ENCODE measurements at regions not wholly inside any gene's neighbourhood (a gene's known extent, or its start where the extent isn't known, plus 50 kb on each side); places are given as distances from the start of the nearest gene placed in this dataset.

- no peak for DNase-seq
Measured at GRCh38 chr22:34160141-34160783, 240.0 kb upstream of the LARGE1 start.

GRCh38 chr22:34161431-34162123, 241.3 kb upstream of the LARGE1 start:
- no peak for DNase-seq

- DNase-seq, result no peak
Measured at GRCh38 chr22:34198976-34199375, 278.7 kb upstream of the LARGE1 start.

GRCh38 chr22:34210301-34210700, 290.0 kb upstream of the LARGE1 start:
- no peak for DNase-seq

- DNase-seq, result no peak
Measured at GRCh38 chr22:34214372-34214771, 294.1 kb upstream of the LARGE1 start.

- no peak for DNase-seq
Measured at GRCh38 chr22:34225278-34225677, 305.0 kb upstream of the LARGE1 start.

- DNase-seq, result no peak
Measured at GRCh38 chr22:34236527-34236926, 316.3 kb upstream of the LARGE1 start.

GRCh38 chr22:34239421-34239820, 319.1 kb upstream of the LARGE1 start:
- no peak for DNase-seq

GRCh38 chr22:34243023-34243422, 322.7 kb upstream of the LARGE1 start:
- DNase-seq, result no peak

GRCh38 chr22:34255042-34255441, 334.8 kb upstream of the LARGE1 start:
- no peak for DNase-seq

GRCh38 chr22:34278121-34278520, 357.8 kb upstream of the LARGE1 start:
- DNase-seq, result no peak

- DNase-seq, result no peak
Measured at GRCh38 chr22:34281738-34282137, 361.5 kb upstream of the LARGE1 start.

GRCh38 chr22:34283844-34284243, 363.6 kb upstream of the LARGE1 start:
- DNase-seq, result no peak

- no peak for DNase-seq
Measured at GRCh38 chr22:34293324-34293723, 373.0 kb upstream of the LARGE1 start.

GRCh38 chr22:34294476-34294875, 374.2 kb upstream of the LARGE1 start:
- DNase-seq, result no peak

- DNase-seq, result no peak
Measured at GRCh38 chr22:34294986-34295385, 374.7 kb upstream of the LARGE1 start.

- no peak for DNase-seq
Measured at GRCh38 chr22:34296461-34296860, 376.2 kb upstream of the LARGE1 start.

- no peak for DNase-seq
Measured at GRCh38 chr22:34297536-34298120, 377.4 kb upstream of the LARGE1 start.

- DNase-seq, result no peak
Measured at GRCh38 chr22:34299496-34299895, 379.2 kb upstream of the LARGE1 start.

- no peak for DNase-seq
Measured at GRCh38 chr22:34301569-34301968, 381.3 kb upstream of the LARGE1 start.

GRCh38 chr22:34303656-34304055, 383.4 kb upstream of the LARGE1 start:
- no peak for DNase-seq

- no peak for DNase-seq
Measured at GRCh38 chr22:34306361-34306760, 386.1 kb upstream of the LARGE1 start.

- DNase-seq, result no peak
Measured at GRCh38 chr22:34308101-34308500, 387.8 kb upstream of the LARGE1 start.

- DNase-seq, result no peak
Measured at GRCh38 chr22:34319346-34319745, 399.1 kb upstream of the LARGE1 start.
